Esophagus (tissue), 2 donors: ENCODE measurements at regions not wholly inside any gene's neighbourhood (a gene's known extent, or its start where the extent isn't known, plus 50 kb on each side); places are given as distances from the start of the nearest gene placed in this dataset.

Experiments used
- H3K27ac ChIP-seq, 2 donors: one replicate each; pipeline ENCODE4 v1.5.1; 2013; ENCODE audit warnings: low read depth in 2 of 2, mild to moderate bottlenecking in 2 of 2, inconsistent platforms in 1 of 2, low read length in 1 of 2, moderate library complexity in 1 of 2
- H3K27me3 ChIP-seq, 2 donors: one replicate each; pipeline ENCODE4 v1.6.1; 2013; ENCODE audit warnings: low read length in 2 of 2, control low read depth in 1 of 2, mild to moderate bottlenecking in 1 of 2; ENCODE audit not compliant: insufficient read depth in 2 of 2, control insufficient read depth in 1 of 2
- H3K36me3 ChIP-seq, 2 donors: one replicate each; pipeline ENCODE4 v1.6.1; 2013; ENCODE audit warnings: low read length in 1 of 2; ENCODE audit not compliant: control insufficient read depth in 2 of 2, insufficient read depth in 2 of 2
- H3K4me1 ChIP-seq, 2 donors: one replicate each; pipeline ENCODE4 v1.6.1; 2013; ENCODE audit warnings: low read length in 1 of 2; ENCODE audit not compliant: control insufficient read depth in 2 of 2, insufficient read depth in 2 of 2
- H3K4me3 ChIP-seq, 2 donors: one replicate each; pipeline ENCODE4 v1.5.1; 2013; ENCODE audit warnings: low read length in 2 of 2, mild to moderate bottlenecking in 2 of 2, low read depth in 1 of 2, moderate library complexity in 1 of 2
- H3K9me3 ChIP-seq, 2 donors: one replicate each; pipeline ENCODE4 v1.6.1; 2013; ENCODE audit warnings: mild to moderate bottlenecking in 2 of 2, low read depth in 1 of 2, low read length in 1 of 2, moderate library complexity in 1 of 2; ENCODE audit not compliant: control insufficient read depth in 2 of 2, insufficient read depth in 1 of 2
- WGBS, 2 donors: extraction: QIAGEN DNeasy Blood & Tissue Kit; methylation state at CpG; one replicate each; pipeline ENCODE4 v1.1.7; 2013; 5-methylcytosine and 5-hydroxymethylcytosine counted together
- donor health status: healthy with polysubstance abuse.
- donor health status: Bipolar disorder and iron deficiency.

GRCh38 chr1:229124520-229125124 lies 146.3 kb upstream of the RAB4A start:
- H3K4me3 ChIP-seq: no peak overlapping the region
- no peaks in the 10 kb centered on the region for H3K27me3 ChIP-seq
- no peaks in the 10 kb centered on the region for H3K4me1 ChIP-seq
- WGBS, 2 donors: 50 to 76% methylated on average over 11 of the region's 11 CpGs
- no peaks in the 10 kb centered on the region for H3K36me3 ChIP-seq
- no peak overlapping the region for H3K27ac ChIP-seq
- no peaks in the 10 kb centered on the region for H3K9me3 ChIP-seq

DNA sequence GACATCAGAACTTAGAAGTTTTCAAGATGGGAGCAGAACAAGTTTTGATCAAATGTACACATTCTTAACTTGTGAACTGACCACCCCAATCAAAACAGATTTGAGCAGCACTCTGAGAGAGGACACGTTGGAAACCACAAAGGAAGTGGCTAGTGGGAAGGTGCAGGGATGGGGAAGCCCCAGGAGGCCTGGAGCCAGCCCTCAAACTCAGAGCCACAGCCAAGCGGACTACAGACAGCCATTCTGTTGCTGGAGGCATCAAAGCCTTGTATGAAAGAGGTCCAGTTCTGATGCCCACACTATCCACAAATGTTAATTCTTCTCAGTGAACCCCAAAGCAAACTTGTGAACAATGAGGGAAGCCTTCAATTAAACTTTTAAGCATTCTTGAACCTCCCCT lies 143.6 kb upstream of the RAB4A start:
- Histone ChIP-seq H3K4me3 (no peak overlapping the region), H3K4me1 (no peaks in the 10 kb centered on the region), H3K36me3 (no peaks in the 10 kb centered on the region), H3K9me3 (no peaks in the 10 kb centered on the region), H3K27me3 (no peaks in the 10 kb centered on the region), H3K27ac (no peak overlapping the region)
- 41 to 42% methylated on average over 2 of the region's 2 CpGs for WGBS, 2 donors

DNA sequence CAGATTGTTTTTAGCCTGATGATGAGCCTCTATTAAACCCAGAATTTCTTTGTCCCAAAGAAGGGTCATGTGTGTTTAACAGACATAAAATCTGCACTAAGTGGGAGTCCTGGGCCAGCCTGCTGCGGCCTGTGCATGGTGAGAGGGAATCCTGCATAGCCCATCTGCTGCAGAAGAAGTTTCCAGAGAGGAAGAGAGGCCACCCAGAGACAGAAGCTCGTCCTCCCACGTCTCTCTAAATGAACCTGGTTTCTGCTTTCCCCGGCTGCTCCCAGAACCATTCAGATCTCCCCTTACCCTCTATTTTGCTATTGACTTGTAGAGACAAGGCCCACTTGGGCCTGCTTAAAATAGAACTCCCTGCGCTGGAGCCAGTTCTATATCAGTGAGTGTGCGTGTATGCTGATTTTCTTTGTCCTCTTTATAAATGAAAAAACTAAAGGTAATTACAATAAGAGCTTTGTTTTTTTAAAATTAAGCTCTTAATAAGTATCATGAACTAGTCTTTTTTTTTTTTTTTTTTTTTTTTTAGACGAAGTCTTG lies 142.8 kb upstream of the RAB4A start:
- Histone ChIP-seq H3K27me3 (no peaks in the 10 kb centered on the region), H3K27ac (no peak overlapping the region), H3K4me1 (no peaks in the 10 kb centered on the region), H3K9me3 (no peaks in the 10 kb centered on the region), H3K36me3 (no peaks in the 10 kb centered on the region), H3K4me3 (no peak overlapping the region)
- WGBS, 2 donors: 86 to 92% methylated on average over 6 to 7 of the region's 7 CpGs

- Histone ChIP-seq H3K4me3 (no peak overlapping the region), H3K9me3 (no peaks in the 10 kb centered on the region), H3K27me3 (no peaks in the 10 kb centered on the region), H3K4me1 (no peaks in the 10 kb centered on the region), H3K36me3 (no peaks in the 10 kb centered on the region), H3K27ac (no peak overlapping the region)
- 77 to 81% methylated on average over 17 of the region's 17 CpGs for WGBS, 2 donors
Measured at GRCh38 chr1:229129301-229130027, 141.4 kb upstream of the RAB4A start.

DNA sequence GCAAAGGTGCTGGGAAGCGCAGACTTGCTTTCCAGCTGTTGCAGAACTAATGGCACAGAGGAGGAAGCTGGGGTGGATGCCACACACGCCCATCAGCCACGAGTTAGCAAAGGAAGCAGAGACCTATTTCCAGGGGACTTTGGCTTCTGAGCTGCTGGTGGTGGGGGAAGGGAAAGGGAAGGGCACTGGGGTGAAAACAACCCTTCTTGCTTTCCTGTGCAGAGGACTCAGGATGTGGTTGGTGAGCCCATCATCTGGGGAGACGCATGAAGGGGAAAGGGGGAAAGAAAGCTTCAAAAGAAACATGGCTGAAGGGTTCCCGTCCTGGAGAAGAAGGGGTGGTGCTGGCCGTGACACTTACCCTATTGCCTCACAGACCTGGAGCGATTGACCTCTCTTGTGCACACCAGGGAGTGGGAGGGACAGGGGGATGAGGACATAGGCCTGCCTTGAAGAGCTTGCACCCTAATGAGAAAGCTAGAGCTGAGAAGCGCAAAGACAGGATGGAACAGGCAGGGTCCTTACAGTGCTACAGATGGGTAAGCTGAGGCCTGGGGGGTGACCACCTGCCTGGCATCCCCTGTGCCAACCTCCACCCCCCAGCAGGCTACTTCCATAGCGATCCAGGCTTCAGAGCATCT lies 140.8 kb upstream of the RAB4A start:
- Histone ChIP-seq H3K4me3 (no peak overlapping the region), H3K4me1 (no peaks in the 10 kb centered on the region), H3K9me3 (peaks cover 0 to 2% of the 10 kb centered on the region in 2 donors), H3K27me3 (no peaks in the 10 kb centered on the region), H3K27ac (no peak overlapping the region), H3K36me3 (no peaks in the 10 kb centered on the region)
- 52 to 76% methylated on average over 9 of the region's 9 CpGs for WGBS, 2 donors

DNA sequence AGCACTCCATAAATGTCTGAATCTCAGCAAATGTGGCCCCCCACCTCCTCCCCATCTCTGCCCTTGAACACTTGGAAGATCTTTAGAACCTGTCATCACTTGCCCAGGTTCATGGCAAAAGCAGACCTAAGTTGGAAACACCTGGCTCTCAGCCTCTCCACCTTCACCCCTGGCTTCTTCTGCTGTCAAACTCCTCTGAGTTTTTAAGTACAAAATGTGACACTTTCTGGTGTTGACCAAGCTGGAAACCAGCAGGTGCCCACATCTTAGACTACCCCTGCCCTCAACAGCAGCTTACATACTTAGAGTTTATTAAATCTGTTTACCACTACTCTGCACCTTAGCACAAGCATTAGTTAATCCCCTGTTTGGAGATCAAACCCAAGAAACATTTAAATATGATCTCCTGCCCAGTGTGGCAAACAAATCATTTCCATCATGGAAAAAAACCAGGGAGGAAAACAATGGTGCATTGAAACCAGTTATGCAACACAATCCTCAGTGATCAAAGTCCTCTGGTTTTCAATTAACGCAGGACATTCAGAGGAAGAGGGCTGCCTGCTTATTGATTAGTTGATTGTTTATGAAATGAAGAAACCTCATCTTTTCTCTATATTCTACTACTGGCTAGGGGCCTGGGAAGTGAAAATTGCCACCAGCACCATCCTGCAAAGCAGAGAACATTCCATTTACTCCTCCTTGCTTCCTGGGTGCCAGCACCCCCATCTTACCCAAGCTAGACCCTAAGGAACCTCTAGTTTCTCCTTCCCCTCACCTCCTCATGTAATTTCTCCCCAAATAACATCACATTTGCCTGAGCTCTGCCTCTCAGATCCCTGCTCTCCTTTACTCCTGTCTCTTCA lies 139.4 kb upstream of the RAB4A start:
- Histone ChIP-seq H3K4me3 (no peak overlapping the region), H3K36me3 (no peaks in the 10 kb centered on the region), H3K27me3 (no peaks in the 10 kb centered on the region), H3K9me3 (peaks cover 0 to 2% of the 10 kb centered on the region in 2 donors), H3K27ac (no peak overlapping the region), H3K4me1 (no peaks in the 10 kb centered on the region)
- 46 to 56% methylated on average over 1 of the region's 1 CpG for WGBS, 2 donors

- Histone ChIP-seq H3K27me3 (no peaks in the 10 kb centered on the region), H3K4me3 (no peak overlapping the region), H3K9me3 (peaks cover 0 to 2% of the 10 kb centered on the region in 2 donors), H3K36me3 (no peaks in the 10 kb centered on the region), H3K4me1 (no peaks in the 10 kb centered on the region), H3K27ac (no peak overlapping the region)
- 91 to 97% methylated on average over 1 of the region's 1 CpG for WGBS, 2 donors
Measured at GRCh38 chr1:229132106-229132443, 138.8 kb upstream of the RAB4A start.

GRCh38 chr1:229132706-229133105 lies 138.2 kb upstream of the RAB4A start:
- Histone ChIP-seq H3K27ac (no peak overlapping the region), H3K9me3 (peaks cover 0 to 2% of the 10 kb centered on the region in 2 donors), H3K4me1 (no peaks in the 10 kb centered on the region), H3K36me3 (no peaks in the 10 kb centered on the region), H3K27me3 (no peaks in the 10 kb centered on the region), H3K4me3 (no peak overlapping the region)

DNA sequence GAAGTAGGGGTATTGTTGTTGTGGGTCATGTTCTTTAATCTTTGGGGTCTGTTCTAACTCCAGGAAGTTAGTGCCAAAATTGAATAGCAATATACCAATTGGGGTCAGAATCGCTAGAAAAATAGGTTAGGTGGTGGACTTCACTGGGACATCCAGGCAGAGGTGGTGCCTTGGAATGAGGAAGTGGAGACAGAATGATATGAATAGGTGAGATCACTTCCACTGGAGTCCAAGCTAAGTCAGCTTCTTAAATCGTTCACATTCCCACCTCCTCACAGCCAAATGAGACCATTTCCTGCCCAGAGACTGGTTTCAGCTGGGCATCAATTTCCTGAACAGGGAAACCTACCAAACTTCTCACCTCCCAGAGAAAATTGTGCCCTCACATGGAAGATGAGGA lies 137.8 kb upstream of the RAB4A start:
- H3K4me3 ChIP-seq: no peak overlapping the region
- WGBS, 2 donors: 70 to 72% methylated on average over 2 of the region's 2 CpGs
- H3K27me3 ChIP-seq: no peaks in the 10 kb centered on the region
- no peak overlapping the region for H3K27ac ChIP-seq
- H3K9me3 ChIP-seq: peaks cover 0 to 2% of the 10 kb centered on the region in 2 donors
- no peaks in the 10 kb centered on the region for H3K36me3 ChIP-seq
- no peaks in the 10 kb centered on the region for H3K4me1 ChIP-seq
